HEK293 (cell line): ENCODE measurements at regions not wholly inside any gene's neighbourhood (a gene's known extent, or its start where the extent isn't known, plus 50 kb on each side); places are given as distances from the start of the nearest gene placed in this dataset.

Experiments
- CTCF ChIA-PET: fragments of 350-600 bp; formaldehyde crosslinking; extraction: SDS; loops from one replicate; lab custom pipeline; 2021; ENCODE audit warnings: antibody characterized with exemption; lab: Yijun Ruan, JAX
- POLR2A ChIA-PET: fragments of 300-600 bp; formaldehyde crosslinking; extraction: SDS; loops from one replicate; lab custom pipeline; 2020; ENCODE audit warnings: antibody characterized with exemption, inconsistent platforms; lab: Yijun Ruan, JAX
- H3K27ac ChIP-seq: fragments of 200-500 bp; sonication (Bioruptor generic); 2 replicates; pipeline ENCODE4 v1.5.1; 2014; ENCODE audit warnings: low read depth, low read length, control low read depth, inconsistent platforms; ENCODE audit errors: extremely low read depth
- H3K36me3 ChIP-seq, 2 experiments: fragments of 200-500 bp in 1 of 2; sonication (Bioruptor generic) in 1 of 2; 1 replicate in 1 of 2; 2 replicates in 1 of 2; pipeline ENCODE4 v1.5.1; 2014 to 2017; ENCODE audit warnings: inconsistent platforms in 2 of 2, low read length in 2 of 2; ENCODE audit not compliant: control insufficient read depth in 2 of 2, insufficient read depth in 1 of 2
- H3K4me1 ChIP-seq: fragments of 200-500 bp; sonication (Bioruptor generic); 2 replicates; pipeline ENCODE4 v1.5.1; 2014; ENCODE audit warnings: mild to moderate bottlenecking, low read length, inconsistent platforms; ENCODE audit not compliant: control insufficient read depth, insufficient read depth
- H3K4me3 ChIP-seq: 2 replicates; pipeline ENCODE4 v1.5.1; 2011; ENCODE audit warnings: low read depth, mild to moderate bottlenecking, control low read depth, low read length, moderate library complexity
- H3K9me3 ChIP-seq: fragments of 200-500 bp; sonication (Bioruptor generic); 2 replicates; pipeline ENCODE4 v1.5.1; 2014; ENCODE audit warnings: low read depth, low read length, inconsistent platforms; ENCODE audit not compliant: control insufficient read depth, insufficient read depth
- BCL11A ChIP-seq: fragments of 450-650 bp; formaldehyde crosslinking; IDR thresholded peaks from 2 replicates; pipeline ENCODE4 v1.5.1; 2016; ENCODE audit warnings: low read depth, missing biosample characterization, missing genetic modification characterization
- CTCF ChIP-seq: fragments of 450-650 bp; formaldehyde crosslinking; IDR thresholded peaks from 2 replicates; pipeline ENCODE4 v1.5.1; 2016; ENCODE audit warnings: missing biosample characterization, missing genetic modification characterization
- GLI2 ChIP-seq: fragments of 450-650 bp; formaldehyde crosslinking; IDR thresholded peaks from 2 replicates; pipeline ENCODE4; 2017; ENCODE audit warnings: missing biosample characterization, missing genetic modification characterization, low read depth, borderline replicate concordance
- GLI4 ChIP-seq: fragments of 450-650 bp; formaldehyde crosslinking; IDR thresholded peaks from 2 replicates; pipeline ENCODE4 v1.5.1; 2016; ENCODE audit warnings: missing biosample characterization, missing genetic modification characterization
- KLF8 ChIP-seq: fragments of 450-650 bp; formaldehyde crosslinking; IDR thresholded peaks from 2 replicates; pipeline ENCODE4 v1.5.1; 2016; ENCODE audit warnings: missing biosample characterization, missing genetic modification characterization
- PRDM1 ChIP-seq: fragments of 450-650 bp; formaldehyde crosslinking; IDR thresholded peaks from 2 replicates; pipeline ENCODE4; 2016; ENCODE audit warnings: missing biosample characterization, missing genetic modification characterization
- SP7 ChIP-seq: fragments of 450-650 bp; formaldehyde crosslinking; IDR thresholded peaks from 2 replicates; pipeline ENCODE4 v1.5.1; 2016; ENCODE audit warnings: missing biosample characterization, missing genetic modification characterization
- WT1 ChIP-seq: fragments of 450-650 bp; formaldehyde crosslinking; IDR thresholded peaks from 2 replicates; pipeline ENCODE4 v1.5.1; 2016; ENCODE audit warnings: missing biosample characterization, missing genetic modification characterization
- ZBTB1 ChIP-seq: fragments of 450-650 bp; formaldehyde crosslinking; IDR thresholded peaks from 2 replicates; pipeline ENCODE4 v1.5.1; 2016; ENCODE audit warnings: missing biosample characterization, missing genetic modification characterization
- ZBTB10 ChIP-seq: fragments of 450-650 bp; formaldehyde crosslinking; IDR thresholded peaks from 2 replicates; pipeline ENCODE4 v1.5.1; 2016; ENCODE audit warnings: missing biosample characterization, missing genetic modification characterization
- ZBTB20 ChIP-seq: fragments of 450-650 bp; formaldehyde crosslinking; IDR thresholded peaks from 2 replicates; pipeline ENCODE4 v1.5.1; 2016; ENCODE audit warnings: missing biosample characterization, missing genetic modification characterization
- ZEB2 ChIP-seq: fragments of 450-650 bp; formaldehyde crosslinking; IDR thresholded peaks from 2 replicates; pipeline ENCODE4 v1.5.1; 2016; ENCODE audit warnings: missing biosample characterization, missing genetic modification characterization
- ZNF157 ChIP-seq: fragments of 450-650 bp; formaldehyde crosslinking; IDR thresholded peaks from 2 replicates; pipeline ENCODE4 v1.5.1; 2016; ENCODE audit warnings: missing biosample characterization, missing genetic modification characterization
- ZNF274 ChIP-seq, 2 experiments: fragments of 200-500 bp in 1 of 2; fragments of 450-650 bp in 1 of 2; sonication (Bioruptor generic) in 1 of 2; formaldehyde crosslinking in 1 of 2; IDR thresholded peaks; 2 replicates each; pipeline versions ENCODE4 v1.5.1 to v1.6.1; 2014 to 2016; ENCODE audit warnings: borderline replicate concordance in 1 of 2, inconsistent platforms in 1 of 2, low read length in 1 of 2, missing biosample characterization in 1 of 2, missing genetic modification characterization in 1 of 2
- ZNF292 ChIP-seq: fragments of 450-650 bp; formaldehyde crosslinking; IDR thresholded peaks from 2 replicates; pipeline ENCODE4 v1.5.1; 2016; ENCODE audit warnings: low read depth, missing biosample characterization, missing genetic modification characterization, borderline replicate concordance
- ZNF335 ChIP-seq: fragments of 450-650 bp; formaldehyde crosslinking; conservative IDR thresholded peaks from 2 replicates; pipeline ENCODE4 v1.5.1; 2016; ENCODE audit warnings: missing biosample characterization, missing genetic modification characterization
- ZNF521 ChIP-seq: fragments of 450-650 bp; formaldehyde crosslinking; IDR thresholded peaks from 2 replicates; pipeline ENCODE4 v1.5.1; 2017; ENCODE audit warnings: missing biosample characterization, mild to moderate bottlenecking, missing genetic modification characterization
- ZNF555 ChIP-seq: fragments of 450-650 bp; formaldehyde crosslinking; conservative IDR thresholded peaks from 2 replicates; pipeline ENCODE4 v1.5.1; 2017; ENCODE audit warnings: missing biosample characterization, mild to moderate bottlenecking, missing genetic modification characterization, inconsistent platforms
- ZNF610 ChIP-seq: fragments of 450-650 bp; formaldehyde crosslinking; IDR thresholded peaks from 2 replicates; pipeline ENCODE4 v1.5.1; 2016; ENCODE audit warnings: missing biosample characterization, missing genetic modification characterization, borderline replicate concordance
- ZNF660 ChIP-seq: fragments of 450-650 bp; IDR thresholded peaks from 2 replicates; pipeline ENCODE4 v1.5.1; 2018; ENCODE audit warnings: missing biosample characterization, mild to moderate bottlenecking, missing genetic modification characterization
- ZNF76 ChIP-seq: fragments of 450-650 bp; formaldehyde crosslinking; IDR thresholded peaks from 2 replicates; pipeline ENCODE4; 2016; ENCODE audit warnings: low read depth, missing biosample characterization, missing genetic modification characterization, borderline replicate concordance
- ZNF791 ChIP-seq: fragments of 450-650 bp; formaldehyde crosslinking; IDR thresholded peaks from 2 replicates; pipeline ENCODE4 v1.5.1; 2016; ENCODE audit warnings: missing biosample characterization, missing genetic modification characterization
- ZSCAN4 ChIP-seq: fragments of 450-650 bp; formaldehyde crosslinking; IDR thresholded peaks from 2 replicates; pipeline ENCODE4 v1.5.1; 2017; ENCODE audit warnings: missing biosample characterization, missing genetic modification characterization
- TF ChIP-seq, protein P1 (sequence below): fragments of 450-650 bp; formaldehyde crosslinking; IDR thresholded peaks from 2 replicates; pipeline ENCODE4 v1.5.1; 2016; ENCODE audit warnings: missing biosample characterization, missing genetic modification characterization
- TF ChIP-seq, protein P2 (sequence below): fragments of 450-650 bp; formaldehyde crosslinking; IDR thresholded peaks from 2 replicates; pipeline ENCODE4 v1.5.1; 2017; ENCODE audit warnings: missing biosample characterization, mild to moderate bottlenecking, missing genetic modification characterization, moderate library complexity
- TF ChIP-seq, protein P3 (sequence below): fragments of 450-650 bp; formaldehyde crosslinking; IDR thresholded peaks from 2 replicates; pipeline ENCODE4 v1.5.1; 2016; ENCODE audit warnings: missing biosample characterization, missing genetic modification characterization

DNA sequence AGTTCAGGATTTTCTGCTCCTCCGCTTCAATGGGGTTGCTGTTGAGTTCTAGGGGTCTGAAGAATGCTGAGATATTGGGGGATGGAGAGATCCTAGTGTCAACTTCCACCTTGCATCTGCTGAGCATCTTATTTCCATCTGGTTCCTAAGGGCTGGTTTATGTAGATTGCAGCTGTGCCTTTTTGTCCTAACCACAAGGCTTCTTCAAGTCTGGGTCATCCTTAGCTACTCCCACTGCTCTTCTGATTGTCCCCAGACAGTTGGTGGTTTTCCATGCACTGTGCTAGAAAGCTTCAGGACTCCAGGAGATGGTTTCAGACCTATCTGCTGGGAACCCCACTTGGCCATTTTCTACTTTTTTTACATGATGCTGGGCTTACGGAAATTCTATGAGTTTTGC lies 125.0 kb downstream of the IL20RB start:
- H3K36me3 ChIP-seq = no peaks in the 10 kb centered on the region
- H3K4me1 ChIP-seq = no peaks in the 10 kb centered on the region
- H3K4me3 ChIP-seq = no peak overlapping the region
- TF ChIP-seq ZBTB20 (tag by site-specific recombination) (no peak), ZNF76 (tag by site-specific recombination) (no peak), ZNF335 (tag by site-specific recombination) (no peak), ZBTB10 (tag by site-specific recombination) (no peak), GLI2 (tag by site-specific recombination) (no peak), BCL11A (tag by site-specific recombination) (no peak), KLF8 (no peak), GLI4 (tag by site-specific recombination) (no peak)
- TF ChIP-seq, protein P1, sequence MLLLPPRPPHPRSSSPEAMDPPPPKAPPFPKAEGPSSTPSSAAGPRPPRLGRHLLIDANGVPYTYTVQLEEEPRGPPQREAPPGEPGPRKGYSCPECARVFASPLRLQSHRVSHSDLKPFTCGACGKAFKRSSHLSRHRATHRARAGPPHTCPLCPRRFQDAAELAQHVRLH (tag by site-specific recombination) = no peak
- TF ChIP-seq, all 188 proteins: peak for 0
- Histone ChIP-seq H3K9me3 (no peaks in the 10 kb centered on the region), H3K27ac (no peak overlapping the region)
- CTCF ChIA-PET = interaction anchor here (1.1 kb wide), 1 partner anchor 26 kb away, joined by 3 read pairs; no protein-coding TSS in a partner anchor
- POLR2A ChIA-PET = no interaction called here

GRCh38 chr3:137083332-137083731 lies 125.5 kb downstream of the IL20RB start:
- Histone ChIP-seq H3K9me3 (no peaks in the 10 kb centered on the region), H3K4me3 (no peak overlapping the region), H3K27ac (no peak overlapping the region), H3K36me3 (no peaks in the 10 kb centered on the region), H3K4me1 (no peaks in the 10 kb centered on the region)
- POLR2A ChIA-PET = no interaction called here
- CTCF ChIA-PET = interaction anchor here (0.6 kb wide), 1 partner anchor 959 kb away, joined by 4 read pairs; no protein-coding TSS in a partner anchor
- TF ChIP-seq CTCF (tag by site-specific recombination) = no peak
- TF ChIP-seq ZNF555 (tag by site-specific recombination) = no peak
- TF ChIP-seq ZNF157 (tag by site-specific recombination) = no peak
- no peak for TF ChIP-seq ZNF791 (tag by site-specific recombination)
- no peak for TF ChIP-seq ZSCAN4 (tag by site-specific recombination)
- TF ChIP-seq, protein P2, sequence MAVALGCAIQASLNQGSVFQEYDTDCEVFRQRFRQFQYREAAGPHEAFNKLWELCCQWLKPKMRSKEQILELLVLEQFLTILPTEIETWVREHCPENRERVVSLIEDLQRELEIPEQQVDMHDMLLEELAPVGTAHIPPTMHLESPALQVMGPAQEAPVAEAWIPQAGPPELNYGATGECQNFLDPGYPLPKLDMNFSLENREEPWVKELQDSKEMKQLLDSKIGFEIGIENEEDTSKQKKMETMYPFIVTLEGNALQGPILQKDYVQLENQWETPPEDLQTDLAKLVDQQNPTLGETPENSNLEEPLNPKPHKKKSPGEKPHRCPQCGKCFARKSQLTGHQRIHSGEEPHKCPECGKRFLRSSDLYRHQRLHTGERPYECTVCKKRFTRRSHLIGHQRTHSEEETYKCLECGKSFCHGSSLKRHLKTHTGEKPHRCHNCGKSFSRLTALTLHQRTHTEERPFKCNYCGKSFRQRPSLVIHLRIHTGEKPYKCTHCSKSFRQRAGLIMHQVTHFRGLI (tag by site-specific recombination) = no peak
- TF ChIP-seq WT1 (tag by site-specific recombination) = no peak
- TF ChIP-seq ZNF521 (tag by site-specific recombination) = no peak
- TF ChIP-seq ZBTB1 = no peak
- no peak for TF ChIP-seq GLI2 (tag by site-specific recombination)
- TF ChIP-seq, protein P3, sequence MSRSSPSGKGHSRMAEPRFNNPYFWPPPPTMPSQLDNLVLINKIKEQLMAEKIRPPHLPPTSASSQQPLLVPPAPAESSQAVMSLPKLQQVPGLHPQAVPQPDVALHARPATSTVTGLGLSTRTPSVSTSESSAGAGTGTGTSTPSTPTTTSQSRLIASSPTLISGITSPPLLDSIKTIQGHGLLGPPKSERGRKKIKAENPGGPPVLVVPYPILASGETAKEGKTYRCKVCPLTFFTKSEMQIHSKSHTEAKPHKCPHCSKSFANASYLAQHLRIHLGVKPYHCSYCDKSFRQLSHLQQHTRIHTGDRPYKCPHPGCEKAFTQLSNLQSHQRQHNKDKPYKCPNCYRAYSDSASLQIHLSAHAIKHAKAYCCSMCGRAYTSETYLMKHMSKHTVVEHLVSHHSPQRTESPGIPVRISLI (tag by site-specific recombination) = no peak
- TF ChIP-seq ZNF292 (tag by site-specific recombination) = no peak
- TF ChIP-seq ZEB2 (tag by site-specific recombination) = no peak
- TF ChIP-seq ZNF610 (tag by site-specific recombination) = no peak
- TF ChIP-seq SP7 = no peak
- no peak for TF ChIP-seq ZNF660
- TF ChIP-seq PRDM1 = no peak
- no peak for TF ChIP-seq ZNF274 (IDR thresholded peaks at IDR 0.05; ENCODE audit: low read length)
- no peak for TF ChIP-seq ZNF274 (tag by site-specific recombination; IDR thresholded peaks at IDR 0.05; ENCODE audit: borderline replicate concordance)
